Posterior cingulate gyrus (tissue), 11 donors: ENCODE measurements at regions not wholly inside any gene's neighbourhood (a gene's known extent, or its start where the extent isn't known, plus 50 kb on each side); places are given as distances from the start of the nearest gene placed in this dataset.

Source experiments
- DNase-seq, 10 donors: peaks; one replicate each; pipeline versions ENCODE4 v3.0.0 to v3.0.0-alpha.2; 2020 to 2021; ENCODE audit warnings: mixed read lengths in 3 of 10
- intact Hi-C: fragments of 100-400 bp; cut with DNase I; formaldehyde crosslinking; loops from one replicate; pipeline ENCODE4 v1.15.1; 2023

- DNase-seq, result no peak
- intact Hi-C loops, result no loop called here
Measured at GRCh38 chr13:99894105-99894839, 77.3 kb downstream of the ZIC5 start.

- DNase-seq, result peak in 1 of 10 donors; percentile 66
- intact Hi-C loops, result no loop called here
Measured at GRCh38 chr13:99893567-99893966, 78.0 kb downstream of the ZIC5 start.

- peak in 1 of 10 donors; percentile 78 for DNase-seq
Measured at GRCh38 chr13:99892866-99893504, 78.6 kb downstream of the ZIC5 start.

GRCh38 chr13:99892196-99892613, 79.4 kb downstream of the ZIC5 start:
- no peak for DNase-seq

More at GRCh38 chr13:99892866-99893504, 78.6 kb downstream of the ZIC5 start:
- intact Hi-C loops, result no loop called here

GRCh38 chr13:99886706-99887105, 84.9 kb downstream of the ZIC5 start:
- intact Hi-C loops, result no loop called here
- no peak for DNase-seq

More at GRCh38 chr13:99892196-99892613, 79.4 kb downstream of the ZIC5 start:
- intact Hi-C loops, result no loop called here

GRCh38 chr13:99884913-99885312, 86.7 kb downstream of the ZIC5 start:
- no peak for DNase-seq
- intact Hi-C loops, result no loop called here

GRCh38 chr13:99883805-99884204, 87.8 kb downstream of the ZIC5 start:
- no peak for DNase-seq
- intact Hi-C loops, result no loop called here

- no peak for DNase-seq
- intact Hi-C loops, result no loop called here
Measured at GRCh38 chr13:99878921-99879610, 92.5 kb downstream of the ZIC5 start.

GRCh38 chr13:99876651-99877050, 94.9 kb downstream of the ZIC5 start:
- intact Hi-C loops, result no loop called here
- DNase-seq, result no peak

GRCh38 chr13:99875391-99875790, 96.2 kb downstream of the ZIC5 start:
- intact Hi-C loops, result no loop called here
- DNase-seq, result no peak

- no peak for DNase-seq
- intact Hi-C loops, result no loop called here
Measured at GRCh38 chr13:99873832-99874430, 97.6 kb downstream of the ZIC5 start.

- intact Hi-C loops, result no loop called here
Measured at GRCh38 chr13:99873141-99873540, 98.4 kb downstream of the ZIC5 start.

GRCh38 chr13:99871249-99871898, 100.2 kb downstream of the ZIC5 start:
- DNase-seq, result no peak
- intact Hi-C loops, result no loop called here

More at GRCh38 chr13:99873141-99873540, 98.4 kb downstream of the ZIC5 start:
- no peak for DNase-seq

- DNase-seq, result no peak
- intact Hi-C loops, result no loop called here
Measured at GRCh38 chr13:99870541-99870940, 101.0 kb downstream of the ZIC5 start.

GRCh38 chr13:99869830-99870229, 101.7 kb downstream of the ZIC5 start:
- no peak for DNase-seq
- intact Hi-C loops, result no loop called here

- no peak for DNase-seq
- intact Hi-C loops, result no loop called here
Measured at GRCh38 chr13:99868767-99869166, 102.8 kb downstream of the ZIC5 start.

GRCh38 chr13:99867535-99868257, 103.9 kb downstream of the ZIC5 start:
- DNase-seq, result no peak
- intact Hi-C loops, result no loop called here

GRCh38 chr13:99866781-99867180, 104.8 kb downstream of the ZIC5 start:
- intact Hi-C loops, result no loop called here
- DNase-seq, result no peak

- no peak for DNase-seq
- intact Hi-C loops, result no loop called here
Measured at GRCh38 chr13:99865420-99865930, 106.1 kb downstream of the ZIC5 start.

GRCh38 chr13:99864627-99864990, 107.0 kb downstream of the ZIC5 start:
- DNase-seq, result no peak
- intact Hi-C loops, result no loop called here
